Stimulated activated CD4-positive, alpha-beta T cell treated with anti-CD3 and anti-CD28 coated beads, Interleukin-4, amount 100 ng/mL, for 4 hours (primary cell): ENCODE measurements at regions not wholly inside any gene's neighbourhood (a gene's known extent, or its start where the extent isn't known, plus 50 kb on each side); places are given as distances from the start of the nearest gene placed in this dataset.
"Not testable (repeated sequence)": the region's sequence is repeated elsewhere in the genome, so short reads cannot be mapped to it uniquely, and the experiment has no call there.

ENCODE experiments used
- DNase-seq, 2 experiments: peaks; one replicate each; pipeline ENCODE4 v3.0.0-alpha.2; 2020

- DNase-seq = no peak
Observed at GRCh38 chr13:90721937-90722336, 625.5 kb upstream of the MIR17HG start.

DNA sequence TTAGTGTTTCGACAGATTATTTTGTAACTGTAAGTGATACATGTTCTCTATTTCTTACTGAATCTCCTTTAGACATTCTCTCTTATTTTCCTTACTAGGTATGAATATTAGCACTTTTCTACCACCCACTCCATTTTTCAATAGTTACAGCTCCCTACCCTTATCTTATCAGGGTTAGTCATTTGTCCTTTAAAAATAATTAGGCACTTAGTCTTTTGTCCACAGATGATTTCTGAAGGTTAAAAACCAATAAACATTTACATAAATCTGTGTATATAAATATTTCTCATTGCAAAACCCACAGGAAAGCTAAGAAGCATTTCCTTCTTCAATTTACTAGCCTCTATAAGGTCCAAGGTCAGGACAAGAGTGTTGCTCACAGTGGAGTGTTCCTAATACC, 624.1 kb upstream of the MIR17HG start:
- no peak for DNase-seq

GRCh38 chr13:90726375-90726774, 621.1 kb upstream of the MIR17HG start:
- no peak for DNase-seq

GRCh38 chr13:90732049-90732448, 615.4 kb upstream of the MIR17HG start:
- DNase-seq = no peak

DNA sequence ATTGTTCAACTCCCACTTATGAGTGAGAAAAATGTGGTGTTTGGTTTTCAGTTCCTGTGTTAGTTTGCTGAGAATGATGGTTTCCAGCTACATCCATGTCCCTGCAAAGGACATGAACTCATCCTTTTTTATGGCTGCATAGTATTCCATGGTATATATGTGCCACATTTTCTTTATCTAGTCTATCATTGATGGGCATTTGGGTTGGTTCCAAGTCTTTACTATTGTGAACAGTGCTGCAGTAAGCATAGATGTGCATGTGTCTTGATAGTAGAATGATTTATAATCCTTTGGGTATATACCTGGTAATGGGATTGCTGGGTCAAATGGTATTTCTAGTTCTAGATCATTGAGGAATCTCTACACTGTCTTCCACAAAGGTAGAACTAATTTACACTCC, 613.0 kb upstream of the MIR17HG start:
- not testable (repeated sequence) for DNase-seq

DNA sequence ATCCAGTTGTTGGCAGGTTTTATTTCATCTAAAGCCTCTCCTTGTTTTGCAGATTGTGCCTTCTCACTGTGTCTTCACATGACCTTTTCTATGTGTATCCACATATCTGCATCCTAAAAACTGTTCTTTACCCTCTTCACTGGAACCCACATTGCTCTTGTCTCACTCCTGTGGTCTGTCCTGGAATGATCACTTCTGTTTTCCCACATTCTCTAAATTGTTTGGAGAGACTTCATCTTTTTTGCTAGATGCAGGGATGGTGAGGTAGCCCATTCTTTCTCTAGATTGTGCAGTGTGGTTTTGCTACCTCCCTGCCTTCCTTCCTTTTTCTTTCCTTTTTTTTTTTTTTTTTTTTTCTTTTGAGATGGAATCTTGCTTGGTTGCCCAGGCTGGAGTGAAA, 608.6 kb upstream of the MIR17HG start:
- DNase-seq = no peak

GRCh38 chr13:90740099-90740498, 607.4 kb upstream of the MIR17HG start:
- DNase-seq = no peak

- DNase-seq = no peak
Observed at GRCh38 chr13:90742381-90742780, 605.1 kb upstream of the MIR17HG start.

DNA sequence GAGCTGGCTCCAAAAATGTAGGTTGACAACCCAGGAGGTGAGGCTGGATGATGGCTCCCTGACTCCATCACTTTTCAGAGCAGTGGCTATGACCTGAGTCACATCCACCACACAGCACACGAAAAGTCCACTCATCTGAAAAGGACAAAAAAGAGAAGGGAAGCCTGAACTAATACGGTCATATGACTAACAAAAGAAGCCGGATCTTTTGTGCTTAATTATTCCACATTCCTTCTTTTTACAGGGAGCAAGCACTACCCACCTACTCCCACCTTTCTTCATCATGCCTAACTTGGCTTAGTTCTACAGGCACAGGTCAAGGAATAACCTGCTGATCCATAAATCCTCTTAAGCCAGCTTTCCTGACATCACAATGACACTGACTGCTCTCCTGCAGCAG, 601.3 kb upstream of the MIR17HG start:
- DNase-seq = no peak

- DNase-seq = no peak
Observed at GRCh38 chr13:90750021-90750420, 597.5 kb upstream of the MIR17HG start.

DNA sequence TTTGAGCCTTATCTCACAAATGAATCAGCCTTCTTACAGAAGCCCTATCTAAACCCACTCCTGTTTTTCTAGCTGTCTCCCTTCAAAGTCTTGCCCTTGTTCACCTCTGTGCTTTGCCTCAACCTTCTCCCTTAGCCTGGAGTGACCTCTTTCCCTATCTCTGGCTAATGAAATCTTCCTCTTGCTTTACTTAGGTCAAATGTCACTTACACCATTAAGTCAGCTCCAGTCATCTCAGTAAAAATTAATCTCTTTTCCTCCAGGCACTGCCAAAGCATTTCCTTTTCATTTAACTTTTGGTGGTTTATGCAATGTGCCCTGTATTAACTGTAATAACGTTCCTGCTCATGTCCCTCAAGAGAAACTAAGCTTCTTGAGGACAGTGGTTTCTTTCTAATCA, 596.5 kb upstream of the MIR17HG start:
- no peak for DNase-seq

DNA sequence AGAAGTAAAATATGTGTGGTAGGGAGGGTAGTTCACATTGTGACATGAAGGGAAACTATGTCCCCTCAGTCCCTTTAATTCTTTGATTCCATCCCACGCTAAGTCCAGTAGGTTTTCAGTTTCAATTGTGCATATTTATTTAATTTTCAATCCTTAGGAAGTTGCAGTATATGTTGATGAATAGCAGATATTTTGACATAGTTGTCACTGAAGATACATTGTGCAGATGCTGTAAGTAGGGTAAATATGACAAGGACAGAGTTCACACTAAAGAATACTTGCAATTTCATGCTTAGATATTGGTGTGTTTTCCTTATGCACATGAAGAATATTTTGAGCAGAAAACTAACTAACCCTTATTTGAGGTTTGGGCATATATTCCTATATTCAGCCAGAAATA, 595.4 kb upstream of the MIR17HG start:
- no peak for DNase-seq

DNA sequence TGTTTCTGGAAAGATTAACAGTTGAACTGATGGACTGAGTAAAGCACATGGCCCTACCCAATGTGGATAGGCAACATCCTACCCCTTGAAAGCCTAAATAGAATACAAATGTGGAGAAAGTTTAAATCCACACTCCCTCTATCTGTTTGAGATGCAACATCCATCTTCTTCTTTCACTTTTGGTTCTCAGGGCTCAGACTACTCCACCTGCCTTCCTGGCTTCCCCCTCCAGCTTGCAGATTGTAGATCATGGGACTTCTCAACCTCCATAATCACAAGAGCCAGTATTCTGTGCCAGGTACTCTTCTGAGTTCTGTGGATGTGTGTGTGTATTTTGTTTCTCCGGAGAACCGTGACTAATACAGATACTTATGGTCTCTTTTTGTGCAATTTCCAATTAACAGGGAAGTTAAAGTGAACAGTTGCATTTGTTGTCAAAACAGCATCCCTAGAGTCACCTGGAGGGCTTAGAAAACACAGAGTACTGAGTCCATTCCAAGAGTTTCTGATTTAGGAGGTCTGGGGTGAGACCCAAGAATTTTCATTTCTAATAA, 590.3 kb upstream of the MIR17HG start:
- no peak for DNase-seq

DNA sequence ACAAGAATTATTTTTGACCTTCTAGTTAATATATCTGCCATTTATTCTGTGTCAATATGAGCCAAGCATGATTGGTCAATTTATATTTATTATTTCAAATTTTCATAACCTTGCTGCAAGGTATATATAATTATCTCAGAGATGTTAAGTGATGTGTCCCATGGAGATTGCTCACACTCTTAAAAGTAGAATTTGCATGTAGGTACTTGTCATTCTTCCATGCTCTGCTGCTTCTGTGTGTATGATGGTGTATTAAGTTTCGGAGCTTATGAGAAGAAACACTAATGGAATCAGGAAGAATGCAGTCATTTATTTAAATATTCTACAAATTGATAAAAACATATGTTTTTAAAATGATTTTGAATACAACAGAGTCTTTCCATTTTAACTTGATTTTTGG, 586.8 kb upstream of the MIR17HG start:
- no peak for DNase-seq

- no peak for DNase-seq
Observed at GRCh38 chr13:90763476-90764150, 583.9 kb upstream of the MIR17HG start.

DNA sequence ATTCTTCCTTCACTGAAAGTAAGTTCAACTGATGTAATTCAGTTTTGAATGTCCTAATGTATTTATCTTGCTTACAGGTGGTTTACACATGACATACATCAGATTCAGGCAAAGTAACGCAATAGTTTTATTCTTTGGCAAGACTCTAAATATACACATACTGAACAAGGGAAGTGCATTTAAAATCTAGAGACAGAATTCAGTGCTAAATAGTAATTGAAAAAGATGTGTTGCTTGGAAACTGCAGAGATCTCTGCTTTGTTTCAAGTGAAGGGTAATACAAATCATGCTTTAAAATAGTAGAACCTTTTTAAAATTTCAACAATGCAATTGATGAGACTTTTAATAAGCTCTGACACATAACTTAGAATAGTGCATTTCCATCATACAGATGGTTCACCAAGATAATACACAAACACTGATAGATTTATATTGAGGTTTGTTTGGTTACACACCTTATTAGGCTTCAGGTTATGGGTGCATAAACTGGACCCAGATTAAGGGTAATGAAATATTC, 581.0 kb upstream of the MIR17HG start:
- DNase-seq = no peak

- no peak for DNase-seq
Observed at GRCh38 chr13:90768116-90768515, 579.4 kb upstream of the MIR17HG start.

DNA sequence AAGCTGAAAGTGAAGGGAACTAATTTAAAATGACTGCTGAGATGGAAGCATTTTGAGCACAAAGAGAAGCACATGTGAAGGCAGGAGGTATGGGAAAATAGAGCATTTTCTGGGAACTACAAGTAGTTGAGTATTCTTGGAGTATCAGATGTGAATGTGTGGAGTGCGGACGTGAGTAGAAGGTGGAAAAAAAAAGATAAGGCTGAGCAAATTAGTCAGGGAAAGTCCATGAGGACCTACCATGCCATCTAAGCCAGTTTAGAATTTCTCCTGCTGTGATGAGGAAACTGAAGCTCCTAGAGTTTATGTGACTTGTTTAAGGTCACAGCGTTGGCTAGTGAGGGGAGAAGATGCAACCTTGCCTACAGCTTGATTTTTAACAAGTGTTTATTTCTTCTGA, 578.1 kb upstream of the MIR17HG start:
- no peak for DNase-seq

- no peak for DNase-seq
Observed at GRCh38 chr13:90770334-90770733, 577.2 kb upstream of the MIR17HG start.

DNA sequence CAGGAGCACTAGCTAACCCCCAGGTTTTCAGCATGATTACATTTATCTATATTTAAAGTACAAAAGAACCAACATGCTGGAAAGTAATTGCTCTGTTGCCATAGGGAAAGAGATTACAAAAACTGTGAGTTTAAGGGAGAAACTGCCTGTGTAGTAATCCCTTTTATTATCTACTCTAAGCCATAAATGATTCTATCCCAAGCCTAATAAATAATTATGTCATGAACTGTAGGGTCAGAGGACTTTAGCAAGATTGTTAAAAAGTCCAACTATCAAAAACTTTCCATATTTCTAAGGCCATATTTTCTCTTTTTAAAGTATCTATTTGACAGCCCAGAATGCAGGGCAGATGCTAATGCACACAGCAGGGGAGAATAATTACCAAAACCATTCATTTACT, 573.8 kb upstream of the MIR17HG start:
- DNase-seq = no peak

GRCh38 chr13:90776051-90776748, 571.3 kb upstream of the MIR17HG start:
- no peak for DNase-seq

DNA sequence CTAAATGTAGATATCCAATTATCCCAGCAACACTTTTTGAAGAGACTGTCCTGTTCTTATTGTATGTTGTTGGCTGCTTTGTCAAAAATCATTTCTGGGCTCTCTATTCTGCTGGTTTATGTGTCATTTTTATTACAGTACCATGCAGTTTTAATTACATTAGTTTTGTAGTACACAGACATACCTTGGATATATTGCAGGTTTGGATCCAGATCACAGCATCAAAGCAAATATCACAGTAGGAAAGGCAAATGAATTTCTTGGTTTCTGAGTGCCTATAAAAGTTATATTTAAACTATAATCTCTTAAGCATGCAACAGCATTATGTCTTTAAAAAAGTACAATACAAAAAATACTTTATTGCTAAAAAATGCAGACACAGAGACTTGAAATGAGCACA, 564.2 kb upstream of the MIR17HG start:
- DNase-seq = no peak

- DNase-seq = no peak
Observed at GRCh38 chr13:90787007-90787406, 560.5 kb upstream of the MIR17HG start.

- no peak for DNase-seq
Observed at GRCh38 chr13:90792335-90792734, 555.2 kb upstream of the MIR17HG start.
